Hypothalamus (tissue), 51 donors: ENCODE measurements at regions not wholly inside any gene's neighbourhood (a gene's known extent, or its start where the extent isn't known, plus 50 kb on each side); places are given as distances from the start of the nearest gene placed in this dataset.

ENCODE experiments used
- DNase-seq, 51 donors: peaks; one replicate each; lab custom pipeline; 2025; lab: John Stamatoyannopoulos, UW

- DNase-seq, result no peak
These were observed 109.8 kb downstream of the DDX1 start for GRCh38 chr2:15701341-15701907.

- DNase-seq, result no peak
These were observed 110.3 kb downstream of the DDX1 start for GRCh38 chr2:15701991-15702390.

- no peak for DNase-seq
These were observed 110.8 kb downstream of the DDX1 start for GRCh38 chr2:15702452-15702851.

GRCh38 chr2:15703365-15703869 lies 111.7 kb downstream of the DDX1 start:
- no peak for DNase-seq

- no peak for DNase-seq
These were observed 112.6 kb downstream of the DDX1 start for GRCh38 chr2:15704086-15704787.

- no peak for DNase-seq
These were observed 113.1 kb downstream of the DDX1 start for GRCh38 chr2:15704788-15705115.

- DNase-seq, result no peak
These were observed 113.6 kb downstream of the DDX1 start for GRCh38 chr2:15705310-15705709.

GRCh38 chr2:15705839-15706386 lies 114.2 kb downstream of the DDX1 start:
- DNase-seq, result no peak

GRCh38 chr2:15706424-15706823 lies 114.8 kb downstream of the DDX1 start:
- no peak for DNase-seq

GRCh38 chr2:15706986-15707632 lies 115.4 kb downstream of the DDX1 start:
- DNase-seq, result no peak

GRCh38 chr2:15708161-15708560 lies 116.5 kb downstream of the DDX1 start:
- DNase-seq, result no peak

- no peak for DNase-seq
These were observed 117.5 kb downstream of the DDX1 start for GRCh38 chr2:15708865-15709820.

- no peak for DNase-seq
These were observed 119.6 kb downstream of the DDX1 start for GRCh38 chr2:15711126-15711860.

- no peak for DNase-seq
These were observed 121.1 kb downstream of the DDX1 start for GRCh38 chr2:15712551-15713342.

GRCh38 chr2:15713475-15713874 lies 121.8 kb downstream of the DDX1 start:
- DNase-seq, result no peak

- DNase-seq, result no peak
These were observed 122.3 kb downstream of the DDX1 start for GRCh38 chr2:15714002-15714401.

- no peak for DNase-seq
These were observed 122.9 kb downstream of the DDX1 start for GRCh38 chr2:15714609-15715008.

GRCh38 chr2:15715596-15715995 lies 123.9 kb downstream of the DDX1 start:
- no peak for DNase-seq
